PC-9 (cell line): ENCODE measurements at regions not wholly inside any gene's neighbourhood (a gene's known extent, or its start where the extent isn't known, plus 50 kb on each side); places are given as distances from the start of the nearest gene placed in this dataset.

ENCODE experiments used
- EZH2 ChIP-seq: fragments of 200-600 bp; sonication (generic); IDR thresholded peaks from 2 replicates; pipeline ENCODE4 v1.8.0; 2017; ENCODE audit warnings: antibody characterized with exemption, low read depth
- TF ChIP-seq, protein P1 (sequence below): fragments of 200-600 bp; sonication (generic); conservative IDR thresholded peaks from 2 replicates; pipeline ENCODE4 v1.6.1; 2017; ENCODE audit warnings: mixed run types, antibody characterized with exemption, mild to moderate bottlenecking, moderate library complexity

DNA sequence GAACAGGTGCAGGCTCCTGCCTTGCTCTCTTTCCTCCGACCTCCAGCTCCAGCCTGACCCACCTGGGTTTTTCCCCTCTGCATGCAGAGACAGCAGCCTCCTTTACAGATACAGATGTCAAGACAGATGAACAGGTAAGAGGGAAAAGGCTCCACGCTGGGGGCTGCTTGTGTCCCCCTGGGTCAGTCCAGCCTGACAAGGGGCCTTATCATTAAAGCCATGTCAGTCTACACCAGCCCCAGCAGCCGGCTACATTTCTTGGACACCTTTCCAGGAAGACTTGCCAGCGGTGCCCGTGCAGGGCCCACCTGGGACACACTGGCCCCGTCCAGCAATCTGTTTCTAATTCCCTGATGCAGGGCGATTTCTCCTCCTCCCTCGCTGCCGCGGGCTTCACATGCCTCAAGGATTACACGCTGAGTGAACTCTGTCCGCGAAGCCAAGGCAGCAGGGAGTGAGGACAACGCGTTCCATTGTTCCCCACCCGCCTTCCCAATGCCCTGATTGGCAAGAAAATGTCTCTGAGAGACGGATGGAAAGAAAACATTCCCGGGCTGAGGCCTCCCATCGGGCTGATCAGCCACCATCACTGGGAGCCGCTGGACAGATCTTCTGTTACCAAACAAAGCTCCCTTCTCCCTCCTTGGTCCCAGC lies 184.7 kb downstream of the C16orf95 start:
- TF ChIP-seq EZH2: no peak
- TF ChIP-seq, protein P1, sequence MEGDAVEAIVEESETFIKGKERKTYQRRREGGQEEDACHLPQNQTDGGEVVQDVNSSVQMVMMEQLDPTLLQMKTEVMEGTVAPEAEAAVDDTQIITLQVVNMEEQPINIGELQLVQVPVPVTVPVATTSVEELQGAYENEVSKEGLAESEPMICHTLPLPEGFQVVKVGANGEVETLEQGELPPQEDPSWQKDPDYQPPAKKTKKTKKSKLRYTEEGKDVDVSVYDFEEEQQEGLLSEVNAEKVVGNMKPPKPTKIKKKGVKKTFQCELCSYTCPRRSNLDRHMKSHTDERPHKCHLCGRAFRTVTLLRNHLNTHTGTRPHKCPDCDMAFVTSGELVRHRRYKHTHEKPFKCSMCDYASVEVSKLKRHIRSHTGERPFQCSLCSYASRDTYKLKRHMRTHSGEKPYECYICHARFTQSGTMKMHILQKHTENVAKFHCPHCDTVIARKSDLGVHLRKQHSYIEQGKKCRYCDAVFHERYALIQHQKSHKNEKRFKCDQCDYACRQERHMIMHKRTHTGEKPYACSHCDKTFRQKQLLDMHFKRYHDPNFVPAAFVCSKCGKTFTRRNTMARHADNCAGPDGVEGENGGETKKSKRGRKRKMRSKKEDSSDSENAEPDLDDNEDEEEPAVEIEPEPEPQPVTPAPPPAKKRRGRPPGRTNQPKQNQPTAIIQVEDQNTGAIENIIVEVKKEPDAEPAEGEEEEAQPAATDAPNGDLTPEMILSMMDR: no peak
